ENCODE measurements at regions not wholly inside any gene's neighbourhood (a gene's known extent, or its start where the extent isn't known, plus 50 kb on each side); places are given as distances from the start of the nearest gene placed in this dataset.

DNA sequence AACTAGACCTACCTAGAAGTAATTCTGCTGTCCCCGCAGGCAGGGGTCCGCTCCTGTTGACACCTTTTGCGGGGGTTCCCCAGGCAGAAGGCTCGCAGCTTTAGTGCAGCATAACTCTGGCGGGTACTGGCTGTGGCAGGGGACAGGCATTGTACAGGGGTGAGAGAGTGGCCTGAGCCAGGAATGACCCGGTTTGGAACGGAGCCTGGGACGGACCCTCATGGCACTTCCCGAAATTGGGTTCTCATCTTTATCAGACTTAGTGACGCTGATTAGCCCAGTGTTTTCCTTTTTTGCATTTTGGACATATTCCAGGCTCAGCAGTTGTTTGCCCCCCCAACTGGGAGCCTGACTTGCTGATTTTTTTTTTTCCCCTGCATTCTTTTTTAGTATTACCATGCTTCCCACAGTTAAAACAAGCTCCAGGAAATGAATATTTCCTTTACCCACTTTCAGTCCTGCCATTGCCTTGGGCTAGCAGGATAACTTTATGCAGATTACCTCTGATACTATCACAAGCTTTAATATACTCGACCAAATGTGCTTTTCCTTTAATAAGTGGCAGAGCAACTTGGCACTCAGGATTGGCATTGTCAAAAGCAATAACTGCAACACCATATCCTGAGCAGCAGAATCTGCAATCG lies 55.8 kb upstream of the WDR1 start:
- H3K4me3 ChIP-seq = no peak overlapping the region
- H3K27me3 ChIP-seq = no peaks in the 10 kb centered on the region
- no peaks in the 10 kb centered on the region for H3K36me3 ChIP-seq
- no peak for DNase-seq
- peak overlapping the region; percentile 82 to 87 (median 84) for H3K27ac ChIP-seq
- H3K9me3 ChIP-seq = no peaks in the 10 kb centered on the region
- H3K4me1 ChIP-seq = peaks cover 0 to 38% (median 36%) of the 10 kb centered on the region in 4 donors
- TF ChIP-seq EP300 (IDR thresholded peaks at IDR 0.05) (no peak), POLR2AphosphoS5 (IDR thresholded peaks at IDR 0.05) (no peak), POLR2A (IDR thresholded peaks at IDR 0.05) (no peak)
- TF ChIP-seq, protein P1, sequence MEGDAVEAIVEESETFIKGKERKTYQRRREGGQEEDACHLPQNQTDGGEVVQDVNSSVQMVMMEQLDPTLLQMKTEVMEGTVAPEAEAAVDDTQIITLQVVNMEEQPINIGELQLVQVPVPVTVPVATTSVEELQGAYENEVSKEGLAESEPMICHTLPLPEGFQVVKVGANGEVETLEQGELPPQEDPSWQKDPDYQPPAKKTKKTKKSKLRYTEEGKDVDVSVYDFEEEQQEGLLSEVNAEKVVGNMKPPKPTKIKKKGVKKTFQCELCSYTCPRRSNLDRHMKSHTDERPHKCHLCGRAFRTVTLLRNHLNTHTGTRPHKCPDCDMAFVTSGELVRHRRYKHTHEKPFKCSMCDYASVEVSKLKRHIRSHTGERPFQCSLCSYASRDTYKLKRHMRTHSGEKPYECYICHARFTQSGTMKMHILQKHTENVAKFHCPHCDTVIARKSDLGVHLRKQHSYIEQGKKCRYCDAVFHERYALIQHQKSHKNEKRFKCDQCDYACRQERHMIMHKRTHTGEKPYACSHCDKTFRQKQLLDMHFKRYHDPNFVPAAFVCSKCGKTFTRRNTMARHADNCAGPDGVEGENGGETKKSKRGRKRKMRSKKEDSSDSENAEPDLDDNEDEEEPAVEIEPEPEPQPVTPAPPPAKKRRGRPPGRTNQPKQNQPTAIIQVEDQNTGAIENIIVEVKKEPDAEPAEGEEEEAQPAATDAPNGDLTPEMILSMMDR (IDR thresholded peaks at IDR 0.05) = no peak
- WGBS, 2 donors = 70 to 77% methylated on average over 12 of the region's 12 CpGs
- intact Hi-C loops (cut with DNase I) = loop anchor here (2.0 to 5.0 kb wide), 3 partner anchors 55 to 70 kb away; partner anchors contain the start of gene WDR1

DNA sequence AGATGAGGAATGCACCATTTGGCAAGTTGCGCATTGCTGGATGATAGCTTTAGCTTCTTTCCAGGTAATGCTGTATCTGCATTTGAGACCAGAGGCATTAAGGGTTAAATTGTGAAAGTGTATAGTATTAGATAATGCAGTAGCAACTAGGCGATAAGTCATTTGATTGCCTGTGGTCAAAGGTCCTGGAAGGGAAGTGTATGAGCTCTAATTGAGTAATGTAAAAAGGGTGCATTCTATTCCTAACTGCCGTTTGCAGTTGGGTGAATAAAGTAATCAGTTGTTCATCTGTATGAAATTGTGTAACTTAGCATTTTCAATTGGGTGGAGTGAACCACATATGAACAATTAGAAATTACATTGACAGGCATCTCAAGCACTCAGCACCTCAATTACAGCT lies 54.5 kb upstream of the WDR1 start:
- Histone ChIP-seq H3K9me3 (no peaks in the 10 kb centered on the region), H3K27me3 (no peaks in the 10 kb centered on the region), H3K4me3 (no peak overlapping the region), H3K27ac (no peak overlapping the region), H3K36me3 (no peaks in the 10 kb centered on the region), H3K4me1 (peaks cover 0 to 38% (median 36%) of the 10 kb centered on the region in 4 donors)
- no peak for DNase-seq
- 39 to 70% methylated on average over 3 of the region's 3 CpGs for WGBS, 2 donors
- TF ChIP-seq, protein P1 (IDR thresholded peaks at IDR 0.05) = no peak
- TF ChIP-seq POLR2A (IDR thresholded peaks at IDR 0.05) (no peak), EP300 (IDR thresholded peaks at IDR 0.05) (no peak), POLR2AphosphoS5 (IDR thresholded peaks at IDR 0.05) (no peak)
- intact Hi-C loops (cut with DNase I) = loop anchor here (5.0 kb wide), 2 partner anchors 54 to 69 kb away; partner anchors contain the start of gene WDR1

DNA sequence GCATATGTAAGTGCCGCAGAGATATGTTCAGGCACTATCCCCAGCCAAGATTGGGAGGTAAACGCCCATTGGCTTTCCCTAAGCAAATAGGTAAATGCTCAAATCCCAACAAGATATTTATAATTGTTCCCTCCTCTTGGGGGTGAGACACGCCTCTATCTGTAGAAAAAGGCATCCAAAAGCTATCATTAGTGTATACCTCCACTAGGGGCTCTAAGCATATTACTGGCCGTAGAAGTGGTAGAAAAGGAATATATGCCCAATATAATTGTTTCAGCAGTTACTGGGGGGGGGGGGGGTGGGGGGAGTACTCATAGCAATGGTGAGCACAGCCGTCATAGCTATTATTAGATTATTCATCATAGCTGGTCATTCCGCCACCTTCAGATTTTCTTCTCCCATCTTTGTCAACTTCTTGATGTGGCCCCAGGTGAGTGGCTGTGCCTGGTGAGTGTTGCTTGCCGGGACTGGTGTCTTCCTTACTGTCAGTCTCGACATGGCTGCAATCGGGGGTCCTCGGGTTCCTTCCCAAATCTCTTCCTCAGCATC lies 53.3 kb upstream of the WDR1 start:
- Histone ChIP-seq H3K27ac (no peak overlapping the region), H3K4me1 (peaks cover 0 to 35% (median 28%) of the 10 kb centered on the region in 4 donors), H3K27me3 (no peaks in the 10 kb centered on the region), H3K36me3 (no peaks in the 10 kb centered on the region), H3K4me3 (no peak overlapping the region), H3K9me3 (no peaks in the 10 kb centered on the region)
- intact Hi-C loops (cut with DNase I) = loop anchor here (5.0 kb wide), 2 partner anchors 53 to 68 kb away; partner anchors contain the start of gene WDR1
- TF ChIP-seq POLR2AphosphoS5 (IDR thresholded peaks at IDR 0.05) (no peak), POLR2A (IDR thresholded peaks at IDR 0.05) (no peak), EP300 (IDR thresholded peaks at IDR 0.05) (no peak)
- TF ChIP-seq, protein P1 (IDR thresholded peaks at IDR 0.05) = no peak
- DNase-seq = no peak
- WGBS, 2 donors = 95% methylated on average over 10 of the region's 10 CpGs

DNA sequence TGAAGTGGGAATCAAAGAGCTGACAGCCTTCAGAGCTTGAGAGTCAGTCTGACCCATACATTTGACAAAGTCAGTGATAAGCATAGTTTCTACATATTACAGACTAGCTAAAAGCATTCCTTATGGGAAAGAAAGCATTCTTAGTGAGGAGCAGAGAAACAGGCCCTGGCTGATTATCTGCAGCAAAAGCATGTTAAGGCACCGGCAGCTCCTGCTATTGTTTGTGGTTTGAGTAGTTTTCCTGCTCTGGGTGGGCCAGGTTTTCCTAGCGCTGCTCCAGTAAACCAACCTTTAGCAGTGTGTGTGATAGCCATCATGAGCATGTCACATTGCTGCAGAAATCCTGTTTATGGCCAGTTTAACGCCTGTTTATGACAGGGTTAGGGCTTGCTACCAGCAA lies 51.6 kb upstream of the WDR1 start:
- no peak for DNase-seq
- Histone ChIP-seq H3K4me1 (peaks cover 0 to 24% (median 15%) of the 10 kb centered on the region in 4 donors), H3K9me3 (no peaks in the 10 kb centered on the region), H3K36me3 (no peaks in the 10 kb centered on the region), H3K27me3 (no peaks in the 10 kb centered on the region), H3K4me3 (no peak overlapping the region), H3K27ac (no peak overlapping the region)
- TF ChIP-seq EP300 (IDR thresholded peaks at IDR 0.05) (no peak), POLR2A (IDR thresholded peaks at IDR 0.05) (no peak), POLR2AphosphoS5 (IDR thresholded peaks at IDR 0.05) (no peak)
- TF ChIP-seq, protein P1 (IDR thresholded peaks at IDR 0.05) = no peak
- intact Hi-C loops (cut with DNase I) = no loop called here
- WGBS, 2 donors = 46 to 51% methylated on average over 3 of the region's 3 CpGs
